HG03460 (cell line): ENCODE measurements at regions not wholly inside any gene's neighbourhood (a gene's known extent, or its start where the extent isn't known, plus 50 kb on each side); places are given as distances from the start of the nearest gene placed in this dataset.

Experiments used
- ATAC-seq: cut with Tn5 transposase; IDR thresholded peaks from one replicate; pipeline ENCODE4 v1.9.1; 2021; ENCODE audit not compliant: unreplicated experiment

DNA sequence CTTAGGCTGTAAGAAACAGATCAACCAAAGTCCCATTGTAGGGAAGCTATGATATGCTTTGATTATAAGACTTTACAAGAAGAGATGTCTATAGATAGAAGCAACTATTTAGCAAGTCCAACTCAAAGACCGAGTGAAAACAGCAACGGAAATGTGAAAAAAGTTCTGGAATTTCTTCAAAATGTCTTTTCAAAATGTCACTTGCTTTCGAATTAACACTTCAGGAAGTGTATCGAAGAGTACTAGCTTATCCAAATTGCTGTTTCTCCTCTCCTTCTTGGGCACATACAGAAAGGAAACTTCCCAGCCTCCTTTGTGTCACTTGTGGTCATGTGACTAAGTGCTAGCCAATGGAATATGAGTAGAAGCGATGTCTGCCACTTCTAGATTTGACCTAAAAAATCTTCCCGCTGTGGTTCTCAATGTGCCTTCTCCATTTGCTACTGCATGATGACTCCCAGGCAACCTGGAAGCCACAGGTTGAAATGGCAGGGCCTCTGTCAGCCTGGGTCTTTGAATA, 89.9 kb downstream of the TSEN15 start:
- ATAC-seq = no peak

DNA sequence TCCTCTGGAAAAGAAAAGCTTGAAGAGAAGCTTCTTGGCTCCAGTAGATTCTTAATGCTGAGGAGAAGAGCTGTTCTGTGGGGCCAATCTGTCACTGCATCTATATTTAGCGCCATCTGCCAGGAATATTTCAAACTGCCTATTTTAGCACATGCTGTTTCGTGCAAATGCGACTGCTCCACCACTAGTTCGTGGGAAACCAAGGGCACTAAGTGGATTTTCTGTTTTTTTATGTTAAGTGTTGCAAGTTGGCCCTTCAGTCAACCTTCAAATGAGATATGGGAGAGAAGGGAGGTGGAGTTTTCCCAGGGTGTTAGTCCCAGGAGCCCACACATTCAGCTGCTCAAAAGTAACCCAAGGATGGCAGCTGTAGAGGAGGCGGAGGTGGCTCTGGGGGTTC, 91.9 kb downstream of the TSEN15 start:
- ATAC-seq = no peak

- ATAC-seq = no peak
These were observed 93.6 kb downstream of the TSEN15 start for GRCh38 chr1:184145083-184145482.

DNA sequence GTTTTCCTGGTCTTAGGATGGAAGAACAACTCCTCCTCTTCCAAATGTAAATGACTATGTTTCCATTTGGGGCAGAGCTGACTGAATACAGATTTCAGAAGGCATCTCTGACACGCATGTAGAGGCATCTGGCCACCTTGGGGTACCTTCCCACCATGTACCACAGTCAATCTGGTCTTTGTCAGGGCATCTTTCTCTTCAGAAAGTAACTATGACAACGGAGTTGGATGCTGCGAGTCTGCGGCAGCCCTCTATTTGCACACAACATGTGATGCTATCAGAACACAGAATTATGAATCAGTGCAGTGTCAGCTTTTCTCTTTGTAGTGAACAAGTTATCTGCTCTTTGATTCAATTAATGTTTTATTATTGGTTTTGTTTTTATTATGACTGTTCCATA, 94.7 kb downstream of the TSEN15 start:
- no peak for ATAC-seq

- ATAC-seq = no peak
These were observed 99.4 kb downstream of the TSEN15 start for GRCh38 chr1:184150776-184151531.

GRCh38 chr1:184152434-184152898, 100.9 kb downstream of the TSEN15 start:
- ATAC-seq = no peak

- no peak for ATAC-seq
These were observed 101.4 kb downstream of the TSEN15 start for GRCh38 chr1:184152974-184153373.

GRCh38 chr1:184153731-184154130, 102.2 kb downstream of the TSEN15 start:
- no peak for ATAC-seq

DNA sequence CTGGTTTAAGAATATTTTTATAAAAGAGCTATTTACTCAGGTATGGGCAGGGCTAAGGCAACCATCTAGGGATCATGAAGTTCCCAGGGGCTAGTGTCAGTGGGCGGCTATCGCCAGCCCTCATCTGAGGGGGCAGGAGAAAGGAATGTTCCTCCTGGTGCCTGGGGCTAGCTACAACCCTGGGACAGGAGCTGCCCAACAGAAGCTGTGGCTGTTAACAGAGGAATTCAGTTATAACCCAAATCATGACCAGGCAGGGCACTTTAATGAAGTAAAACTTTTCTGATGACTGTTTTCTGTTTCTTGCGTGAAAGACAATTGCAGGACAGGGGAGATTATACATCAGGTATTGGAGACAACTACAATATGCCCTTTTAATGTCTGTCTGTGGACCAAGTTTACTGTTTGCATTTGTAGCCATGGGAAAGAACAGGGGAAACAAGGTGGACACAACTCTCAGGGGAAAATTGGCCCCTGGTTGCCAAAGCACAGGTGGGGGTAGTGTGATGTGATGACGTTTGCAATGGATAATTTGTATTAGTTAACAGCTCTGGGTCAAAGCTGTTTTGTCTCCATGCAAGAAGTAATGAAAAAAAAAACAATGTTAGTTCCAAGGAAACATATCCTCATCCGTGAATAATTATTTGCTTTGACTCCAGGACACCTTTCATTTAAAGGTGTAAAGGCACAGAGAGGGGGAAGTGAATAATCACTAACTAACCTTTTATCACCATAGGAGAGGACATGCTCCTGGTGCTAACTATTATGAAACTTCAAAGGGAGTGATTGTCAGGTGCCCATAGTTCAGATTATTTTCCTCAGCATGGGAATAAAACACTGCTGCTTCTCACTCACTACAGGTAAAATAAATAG, 105.2 kb downstream of the TSEN15 start:
- no peak for ATAC-seq

DNA sequence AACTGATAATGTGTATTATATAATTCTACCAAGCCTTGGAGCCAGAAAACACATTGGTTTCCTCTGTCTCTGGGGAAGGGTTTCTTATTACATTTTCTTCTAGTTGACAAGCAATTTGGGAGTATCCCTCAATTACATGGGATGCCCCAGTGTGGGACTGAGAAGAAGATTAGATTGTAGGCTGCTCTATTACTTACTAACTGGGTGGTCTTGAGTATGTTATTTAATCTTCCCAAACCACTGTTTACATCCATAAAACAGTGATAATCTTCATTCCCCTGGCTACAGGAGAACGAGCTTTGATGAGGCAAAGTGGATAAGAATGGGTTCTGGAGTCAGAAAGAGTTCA, 105.8 kb downstream of the TSEN15 start:
- ATAC-seq = no peak

DNA sequence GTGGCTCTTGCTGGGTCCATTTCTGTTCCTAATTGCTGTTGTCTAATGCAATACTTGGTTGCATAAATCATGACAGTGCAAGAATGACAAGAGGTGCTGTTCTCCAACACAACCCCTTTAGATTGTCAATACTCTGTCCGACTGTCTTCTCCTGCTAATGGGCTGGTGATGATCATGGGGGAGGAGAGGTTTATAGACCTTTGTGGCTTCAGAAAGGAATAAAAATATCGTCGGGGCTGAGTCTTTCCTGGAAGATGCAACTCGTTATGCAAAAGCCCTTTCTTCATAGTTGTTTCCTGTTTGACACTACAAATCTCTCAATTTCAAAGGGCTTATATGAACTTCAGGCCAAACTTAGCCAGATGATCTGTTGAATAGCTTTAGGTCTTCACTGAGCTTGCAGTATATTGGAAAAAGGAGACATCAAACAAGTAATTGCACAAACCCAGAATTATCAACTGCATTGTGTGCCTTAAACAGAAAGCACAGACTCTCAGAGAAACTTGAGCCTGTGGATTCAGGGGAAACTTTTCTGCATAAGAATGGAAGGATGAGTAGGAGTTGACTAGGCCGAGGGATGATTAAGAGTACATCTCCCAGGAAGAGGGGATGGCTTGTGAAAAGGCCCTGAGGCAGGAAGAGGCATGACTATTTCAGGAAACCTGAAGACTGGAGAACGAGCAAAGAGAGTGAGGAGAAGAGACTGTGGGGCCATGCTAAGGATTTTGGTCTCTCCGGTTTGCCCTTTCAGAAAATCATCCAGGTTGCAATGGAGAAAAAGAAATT, 107.6 kb downstream of the TSEN15 start:
- no peak for ATAC-seq

DNA sequence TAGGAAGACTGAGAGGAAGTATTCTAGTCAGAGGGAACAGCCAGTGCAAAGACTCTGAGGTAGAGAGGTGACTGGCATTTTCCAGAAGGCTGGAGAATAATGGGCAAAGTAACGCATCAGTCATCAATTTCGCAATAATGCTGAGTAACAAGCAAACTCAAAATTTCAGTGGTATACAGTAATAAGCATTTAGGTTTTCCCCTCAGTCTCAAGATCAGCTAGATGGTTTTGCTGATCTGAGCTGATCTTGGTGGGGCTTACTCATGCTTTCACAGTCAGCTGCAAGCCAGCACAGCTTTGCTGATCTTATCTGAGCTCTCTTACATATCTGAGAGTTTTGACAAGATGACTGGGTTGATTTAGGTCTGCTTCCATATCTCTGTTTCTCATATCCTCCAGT, 108.7 kb downstream of the TSEN15 start:
- ATAC-seq = no peak

DNA sequence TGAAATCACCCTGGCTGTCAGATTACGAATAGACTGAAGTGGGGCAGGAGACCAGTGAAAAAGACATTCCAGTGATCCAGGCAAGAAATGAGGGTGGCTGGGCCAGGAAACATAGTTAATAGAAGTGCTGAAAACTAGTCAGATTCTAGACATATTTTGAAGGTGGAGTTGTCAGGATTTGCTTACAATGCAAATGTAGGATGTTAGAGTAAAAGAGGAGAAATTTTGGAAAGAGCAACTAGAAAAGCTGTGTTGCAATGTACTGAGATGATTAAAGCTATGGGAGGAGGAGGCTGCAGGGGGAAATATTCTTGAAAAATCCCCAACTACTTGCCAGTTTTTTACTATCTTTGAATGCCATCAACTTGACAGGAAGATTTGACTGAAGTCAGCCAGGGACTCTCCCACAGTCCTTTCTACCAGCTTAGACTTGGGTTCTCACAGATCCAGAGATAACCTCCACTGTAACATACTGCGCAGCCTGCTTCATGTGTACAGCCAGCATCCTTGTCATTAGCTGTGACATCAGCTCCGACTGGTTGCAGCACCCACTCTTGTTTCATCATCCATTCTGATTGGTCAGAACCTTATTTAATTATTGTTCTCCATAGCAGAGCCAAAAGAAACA, 109.7 kb downstream of the TSEN15 start:
- no peak for ATAC-seq

- ATAC-seq = no peak
These were observed 110.8 kb downstream of the TSEN15 start for GRCh38 chr1:184162281-184162680.

DNA sequence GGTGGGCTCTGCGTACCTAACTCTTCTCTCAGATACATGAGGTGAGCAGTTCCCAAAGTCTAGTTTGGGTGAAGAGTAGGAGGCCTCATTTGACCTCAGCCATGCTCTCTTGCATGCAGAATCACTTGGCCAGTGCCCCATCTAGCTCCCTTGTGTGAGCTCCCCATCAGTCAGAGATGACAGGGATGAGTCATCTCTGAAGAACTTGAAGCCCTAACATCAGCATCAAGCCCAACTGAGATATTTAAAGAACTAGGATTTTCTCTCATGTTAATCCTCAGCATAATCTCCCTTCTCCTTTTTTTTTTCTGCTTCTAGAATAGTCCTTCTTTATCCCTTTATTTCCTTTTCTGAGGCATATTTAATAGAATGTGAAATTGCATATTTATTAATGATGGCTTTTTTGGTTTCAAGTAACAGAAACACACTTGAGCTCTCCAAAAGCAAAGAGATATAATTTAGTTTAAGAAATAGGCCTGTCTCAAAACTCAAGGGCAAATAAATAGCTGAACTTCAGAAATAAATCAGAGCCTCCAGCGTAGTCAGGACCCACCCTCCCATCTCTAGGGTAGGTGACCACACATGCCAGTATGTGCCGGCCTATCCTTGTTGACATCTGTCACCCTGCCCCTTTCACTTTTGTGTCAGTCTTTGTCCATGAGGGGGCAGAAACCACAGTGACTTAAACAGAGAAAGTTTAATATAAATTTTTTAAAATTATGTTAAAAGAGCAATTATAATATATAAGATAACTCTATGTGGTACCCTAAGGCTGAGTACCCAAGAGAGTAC, 112.3 kb downstream of the TSEN15 start:
- peak; percentile 81 for ATAC-seq

DNA sequence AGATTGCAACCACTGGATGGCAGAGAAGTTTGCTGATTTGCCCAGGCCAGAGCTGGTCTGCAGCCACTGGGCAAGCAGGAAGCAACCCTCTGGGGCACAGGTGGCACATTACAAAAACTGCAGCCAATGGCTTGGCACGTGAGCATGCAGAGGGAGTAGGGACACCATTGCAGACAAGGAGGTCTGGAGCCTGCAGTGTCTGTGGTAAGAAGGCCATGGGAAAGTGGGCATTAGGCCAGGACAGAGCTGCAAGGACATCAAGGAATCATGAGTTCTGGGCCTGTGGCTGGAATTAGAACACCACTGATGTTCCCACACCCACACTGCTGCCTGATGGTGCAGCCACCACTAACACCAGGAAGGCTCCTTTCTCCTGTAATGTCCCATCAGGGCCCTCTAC, 113.0 kb downstream of the TSEN15 start:
- ATAC-seq = no peak

- no peak for ATAC-seq
These were observed 115.0 kb downstream of the TSEN15 start for GRCh38 chr1:184166485-184166884.

DNA sequence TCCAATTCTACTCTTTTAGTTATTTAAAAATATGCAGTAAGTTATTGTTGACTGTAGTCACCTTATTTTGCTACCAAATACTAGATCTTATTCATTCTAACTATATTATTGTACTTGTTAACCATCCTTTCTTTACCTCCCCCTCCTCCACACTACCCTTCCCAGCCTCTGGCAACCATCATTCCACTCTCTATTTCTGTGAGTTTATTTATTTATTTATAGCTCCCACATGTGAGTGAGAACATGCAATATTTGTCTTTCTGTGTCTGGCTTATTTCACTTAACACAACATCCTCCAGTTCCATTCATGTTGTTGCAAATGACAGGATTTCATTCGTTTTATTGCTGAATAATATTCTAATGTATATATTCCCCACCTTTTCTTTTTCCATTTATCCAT, 115.8 kb downstream of the TSEN15 start:
- ATAC-seq = no peak

DNA sequence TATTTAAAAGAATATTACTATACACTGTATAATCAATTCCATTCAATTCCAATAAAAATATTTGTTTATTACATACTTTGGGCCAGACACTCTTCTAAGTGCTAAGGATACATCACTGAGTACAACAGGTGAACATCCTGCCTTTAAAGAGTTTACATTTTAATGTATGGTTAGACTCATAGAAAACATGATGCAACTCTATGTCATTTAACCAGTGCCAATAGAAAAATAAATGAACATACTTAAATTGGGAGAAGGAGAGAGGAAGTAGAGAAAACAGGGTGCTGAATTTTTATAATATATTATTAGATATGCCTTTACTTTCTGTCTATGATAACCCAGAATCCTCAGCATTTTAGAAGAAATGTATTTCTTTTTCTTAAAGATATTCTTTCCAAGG, 119.2 kb downstream of the TSEN15 start:
- no peak for ATAC-seq

DNA sequence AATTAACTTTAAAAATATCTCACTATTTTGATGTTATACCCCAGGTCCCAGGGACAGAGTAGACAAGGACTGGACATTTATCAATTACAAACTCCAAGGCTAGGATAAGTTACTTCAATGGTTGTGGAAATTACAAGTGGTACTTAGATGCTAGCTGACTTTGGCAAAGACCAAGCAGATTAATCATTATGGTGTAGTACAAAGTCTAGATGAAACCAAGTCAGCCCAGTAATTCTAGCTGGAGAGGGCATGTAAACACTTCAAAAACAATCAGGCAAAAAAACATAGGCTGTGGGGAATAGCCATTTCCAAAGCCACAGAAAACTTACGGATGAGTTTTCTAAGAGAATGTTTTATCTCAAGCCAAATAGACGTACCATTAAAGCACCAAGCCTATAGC, 124.5 kb downstream of the TSEN15 start:
- ATAC-seq = no peak
